IPS DF 4.7 (cell line): ENCODE measurements at regions not wholly inside any gene's neighbourhood (a gene's known extent, or its start where the extent isn't known, plus 50 kb on each side); places are given as distances from the start of the nearest gene placed in this dataset.

Experiments
- DNase-seq: peaks from one replicate; pipeline ENCODE4 v3.0.0-alpha.2; 2013; ENCODE audit warnings: low spot score; ENCODE audit errors: extremely low read depth

GRCh38 chr13:99893567-99893966 lies 78.0 kb downstream of the ZIC5 start:
- no peak for DNase-seq

DNA sequence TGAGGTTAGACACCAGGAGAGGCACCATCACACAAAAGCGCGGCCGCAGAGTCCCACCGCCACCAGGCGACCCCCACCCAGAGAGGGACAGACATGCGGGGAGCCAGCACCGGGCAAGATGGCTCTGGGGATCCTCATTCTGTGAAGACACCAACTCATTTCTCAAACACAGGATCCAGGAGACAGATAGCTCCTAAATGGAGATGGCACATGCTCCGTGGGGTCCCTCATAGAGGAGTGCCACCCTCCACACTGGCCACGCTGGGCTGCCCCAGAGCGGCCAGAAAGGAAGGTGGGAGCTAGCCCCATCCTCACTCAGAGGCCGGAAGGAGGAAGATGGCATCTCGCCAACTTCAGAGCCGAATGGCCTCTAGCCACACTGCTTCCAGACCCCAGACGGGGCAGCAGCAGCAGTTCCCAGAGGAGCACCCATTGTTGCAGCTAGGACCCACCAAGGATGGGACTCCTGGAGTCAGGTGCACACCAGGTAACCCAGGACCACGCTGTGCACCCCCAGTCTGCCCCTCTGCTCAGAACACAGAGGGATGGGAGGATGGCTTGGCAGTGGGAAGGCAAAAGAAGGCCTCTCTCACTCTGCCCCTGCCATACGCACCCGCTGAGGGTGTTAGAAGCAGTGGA lies 78.6 kb downstream of the ZIC5 start:
- no peak for DNase-seq

DNA sequence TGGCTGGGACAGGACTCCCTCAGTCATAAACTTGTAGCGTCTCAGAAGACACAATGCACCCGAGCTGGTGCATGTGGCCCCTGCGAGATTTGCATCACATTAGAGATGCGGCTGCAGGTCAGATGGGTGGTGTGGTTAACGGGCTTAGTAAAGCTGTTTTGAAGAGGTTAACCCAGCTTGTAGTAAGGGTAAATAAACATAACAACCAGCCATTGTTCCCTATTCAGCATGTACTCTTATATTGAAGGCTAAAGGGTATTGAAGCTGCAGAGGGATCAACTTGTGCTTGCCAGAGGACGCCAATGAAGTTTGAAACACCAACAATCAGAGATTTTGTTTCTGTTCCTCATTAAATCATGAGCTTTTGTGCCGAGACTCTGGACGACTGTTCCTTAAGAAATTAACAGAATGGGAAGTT lies 79.4 kb downstream of the ZIC5 start:
- DNase-seq: peak; percentile 68

DNA sequence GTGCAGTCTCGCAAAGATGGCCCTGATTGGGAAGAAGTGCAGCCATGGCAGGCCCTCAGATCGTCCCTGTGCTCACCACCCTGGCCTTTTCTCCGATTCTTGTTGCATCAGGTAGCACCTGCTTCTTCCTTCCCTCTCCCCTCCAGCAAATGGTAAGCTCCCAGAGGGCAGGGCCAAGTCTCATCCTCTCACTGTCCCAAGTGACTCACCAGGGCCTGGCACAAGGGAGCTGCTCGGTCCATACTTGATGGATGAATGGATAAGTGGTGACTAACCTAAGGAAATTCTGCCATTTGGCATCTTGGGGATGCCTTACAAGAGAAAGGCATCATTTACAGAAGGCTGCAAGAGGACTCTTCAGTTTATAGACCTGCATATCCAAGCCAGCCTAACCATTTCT lies 84.9 kb downstream of the ZIC5 start:
- DNase-seq: no peak

DNA sequence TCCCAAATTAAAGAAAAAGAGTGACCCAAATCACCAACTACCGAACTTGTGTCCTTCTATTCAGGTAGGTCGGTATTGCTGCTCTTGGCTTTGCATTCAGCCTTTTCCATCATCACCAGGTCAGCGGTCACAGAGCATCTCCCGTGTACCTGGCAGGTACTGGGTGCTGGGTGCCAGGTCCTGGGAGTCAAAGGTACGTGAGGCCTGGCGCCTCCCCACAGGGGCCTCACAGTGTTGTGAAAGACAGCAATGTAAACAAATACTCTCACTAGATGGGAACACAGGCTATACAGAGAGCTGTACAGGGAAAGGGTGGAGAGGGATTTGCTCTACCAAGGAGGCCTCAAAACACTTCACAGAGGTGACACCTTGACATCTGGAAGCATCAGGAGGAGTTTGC lies 86.7 kb downstream of the ZIC5 start:
- DNase-seq: no peak

- DNase-seq: no peak
Observed at GRCh38 chr13:99883805-99884204, 87.8 kb downstream of the ZIC5 start.

DNA sequence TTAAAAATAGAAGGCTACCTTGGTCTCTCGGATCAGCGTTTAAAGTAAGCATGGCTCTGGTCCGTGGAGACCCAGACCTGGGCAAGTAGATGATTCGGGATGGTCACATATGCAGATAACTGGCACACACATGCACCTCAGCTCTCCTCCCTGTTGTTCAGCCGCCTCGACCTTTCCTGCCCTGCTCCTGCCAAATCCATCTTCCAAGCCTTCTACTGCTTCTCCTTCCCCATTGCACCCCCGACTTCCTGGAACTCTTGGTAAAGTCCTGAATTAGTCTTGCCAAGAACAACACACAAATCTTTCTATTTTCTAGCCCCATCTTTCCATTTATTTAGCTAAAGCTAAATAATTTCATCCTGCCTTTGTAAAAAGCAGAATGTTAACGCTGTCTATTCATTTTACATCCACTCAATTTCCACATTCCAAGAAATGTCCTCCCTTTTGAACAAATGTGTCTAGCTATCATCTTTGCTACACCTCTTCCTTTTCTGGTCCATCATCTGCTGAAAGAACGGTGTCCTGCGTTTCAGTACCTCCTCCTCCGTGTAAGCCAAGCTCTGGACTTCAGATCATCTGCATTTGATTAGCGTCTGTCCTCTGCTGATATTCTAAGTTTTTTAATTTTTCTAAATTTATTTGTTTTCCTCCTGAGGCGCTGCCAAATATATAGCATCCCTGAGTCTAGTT lies 92.5 kb downstream of the ZIC5 start:
- no peak for DNase-seq

- DNase-seq: no peak
Observed at GRCh38 chr13:99876651-99877050, 94.9 kb downstream of the ZIC5 start.

DNA sequence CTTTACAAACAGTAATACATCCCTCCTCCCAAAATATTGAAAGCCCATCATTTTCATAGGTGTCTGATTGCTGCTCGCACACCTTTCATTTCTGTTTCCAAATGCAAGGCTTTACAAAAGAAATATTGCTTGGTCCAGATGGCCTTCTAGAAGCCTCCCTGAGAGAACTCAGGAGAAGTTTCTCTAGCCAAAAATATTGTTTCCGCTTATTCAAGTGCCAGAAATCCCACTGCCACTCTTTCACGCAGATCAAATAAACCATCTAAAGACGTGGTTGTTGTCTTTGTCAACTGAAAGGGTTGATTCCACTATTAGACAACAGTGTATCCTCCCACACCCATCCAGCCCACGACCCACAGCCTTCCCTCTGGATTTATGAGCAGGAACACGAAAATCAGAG lies 96.2 kb downstream of the ZIC5 start:
- DNase-seq: no peak

DNA sequence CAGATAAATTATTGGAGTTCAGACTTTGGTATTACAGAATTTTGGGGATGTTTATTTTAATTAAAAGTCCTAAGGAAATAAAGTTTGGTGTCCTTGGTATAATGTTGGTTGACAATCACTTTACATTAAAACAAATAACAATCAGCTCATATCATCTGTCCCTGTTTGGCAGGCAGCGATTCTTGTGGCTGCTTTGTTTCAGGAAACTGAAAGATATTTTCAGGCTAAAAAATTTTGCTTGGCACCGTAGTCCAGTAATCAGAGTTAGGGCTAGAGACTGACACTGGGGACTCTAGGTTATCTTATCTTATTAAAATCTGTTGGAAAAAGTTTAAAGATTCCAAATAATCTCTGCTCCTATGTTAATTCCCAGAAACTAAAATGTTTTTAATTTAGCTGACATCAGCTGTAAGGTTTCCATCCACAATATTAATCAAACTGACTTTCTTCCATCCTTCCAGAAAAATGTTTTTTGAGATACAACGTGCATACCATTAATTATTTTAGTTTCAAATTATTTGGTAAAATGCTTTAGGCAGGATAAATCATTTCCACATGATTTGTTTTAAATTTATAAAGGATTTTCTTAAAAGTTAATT lies 97.6 kb downstream of the ZIC5 start:
- DNase-seq: no peak

- DNase-seq: no peak
Observed at GRCh38 chr13:99873141-99873540, 98.4 kb downstream of the ZIC5 start.

GRCh38 chr13:99871249-99871898 lies 100.2 kb downstream of the ZIC5 start:
- no peak for DNase-seq

- DNase-seq: no peak
Observed at GRCh38 chr13:99870541-99870940, 101.0 kb downstream of the ZIC5 start.

DNA sequence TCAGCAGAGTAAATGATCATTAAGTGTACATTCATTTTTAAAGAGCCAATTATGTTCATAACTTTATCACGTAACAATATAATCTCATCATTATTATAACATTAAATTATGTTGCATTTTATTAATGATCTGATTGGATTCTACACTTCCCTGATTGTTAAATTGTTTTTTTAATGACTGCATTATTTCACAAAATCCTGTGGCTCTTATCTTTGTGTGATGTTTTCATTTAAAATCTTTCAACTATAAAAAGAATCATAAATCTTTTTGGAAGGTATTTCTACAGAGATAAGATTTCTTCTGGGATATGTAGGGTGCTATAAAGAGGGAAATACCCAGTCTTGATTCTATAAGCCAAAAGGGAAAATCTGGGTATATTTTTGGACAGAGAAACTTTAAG lies 101.7 kb downstream of the ZIC5 start:
- DNase-seq: no peak

- DNase-seq: no peak
Observed at GRCh38 chr13:99868767-99869166, 102.8 kb downstream of the ZIC5 start.

DNA sequence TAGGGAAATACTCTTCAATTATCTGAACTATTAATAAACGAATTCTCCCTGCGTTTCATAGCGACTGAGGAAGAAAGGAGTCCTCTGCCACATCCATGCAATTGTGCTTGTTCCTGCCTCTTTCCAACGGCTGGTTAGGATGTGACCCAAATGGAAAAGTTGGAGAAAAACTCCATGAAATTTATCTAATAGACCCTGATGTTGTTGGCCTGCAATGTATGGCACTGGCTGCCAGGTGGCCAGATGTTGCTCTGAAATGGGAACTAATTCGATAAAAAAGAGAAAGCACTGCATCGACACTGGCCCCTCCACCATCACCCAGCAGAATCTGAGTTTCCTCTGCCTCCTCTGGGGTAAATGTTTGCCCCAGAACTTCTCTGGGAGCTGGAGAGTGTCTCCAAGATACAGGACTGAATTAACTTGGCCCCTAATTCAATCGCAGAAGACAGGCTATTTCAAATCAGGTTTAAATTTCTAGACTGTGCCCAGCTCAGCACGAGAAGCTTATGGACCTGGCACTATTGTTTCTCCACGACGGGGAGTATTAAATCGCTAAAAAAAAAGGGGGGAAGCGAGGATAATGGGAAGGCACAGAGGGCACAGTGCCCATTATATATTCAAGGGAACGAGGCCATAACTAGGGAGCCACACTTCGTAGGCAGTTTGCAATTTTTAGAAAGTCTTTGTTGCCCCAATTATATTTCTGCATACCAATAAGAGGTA lies 103.9 kb downstream of the ZIC5 start:
- no peak for DNase-seq

- no peak for DNase-seq
Observed at GRCh38 chr13:99866781-99867180, 104.8 kb downstream of the ZIC5 start.

DNA sequence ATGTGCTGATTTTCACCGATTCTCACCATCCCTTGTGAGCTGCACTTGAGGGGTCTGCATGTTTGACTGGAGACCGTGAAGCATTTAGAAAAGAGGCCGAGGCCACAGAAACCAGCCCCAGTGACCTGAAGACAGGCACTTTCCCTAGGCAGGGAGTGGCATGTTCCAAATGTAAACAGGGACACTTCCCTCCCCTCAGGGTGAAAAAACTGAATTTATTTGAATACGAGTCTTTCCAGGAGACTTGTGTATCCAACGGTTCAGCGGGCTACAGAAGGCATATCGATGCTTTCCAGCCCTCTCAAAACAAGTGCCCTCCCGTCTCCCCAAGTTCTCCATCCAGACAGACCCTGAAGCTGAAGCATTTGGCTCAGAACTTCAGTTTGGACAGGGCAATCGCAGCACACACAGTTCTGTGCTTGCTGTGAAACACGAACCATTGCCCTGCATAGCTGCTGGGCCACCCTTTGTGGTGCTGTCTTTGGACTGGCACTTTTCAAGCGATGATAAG lies 106.1 kb downstream of the ZIC5 start:
- DNase-seq: no peak

DNA sequence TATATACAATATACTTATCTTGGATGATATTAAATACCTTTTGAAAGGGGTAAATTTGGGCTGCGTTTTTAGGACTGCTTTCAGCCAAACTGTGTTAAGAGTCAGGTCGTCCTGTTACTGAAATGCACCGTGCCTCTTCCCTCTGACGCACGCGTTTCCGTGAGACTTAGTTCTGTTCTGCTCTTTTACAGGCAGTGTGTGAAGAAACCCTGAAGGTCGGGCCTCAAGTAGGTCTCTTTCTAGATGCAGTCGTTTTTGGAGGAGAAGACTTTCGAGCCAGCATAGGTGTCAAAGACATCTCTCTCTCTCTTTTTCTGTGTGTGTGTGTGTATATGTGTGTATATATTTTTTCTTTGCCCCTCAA lies 107.0 kb downstream of the ZIC5 start:
- no peak for DNase-seq

DNA sequence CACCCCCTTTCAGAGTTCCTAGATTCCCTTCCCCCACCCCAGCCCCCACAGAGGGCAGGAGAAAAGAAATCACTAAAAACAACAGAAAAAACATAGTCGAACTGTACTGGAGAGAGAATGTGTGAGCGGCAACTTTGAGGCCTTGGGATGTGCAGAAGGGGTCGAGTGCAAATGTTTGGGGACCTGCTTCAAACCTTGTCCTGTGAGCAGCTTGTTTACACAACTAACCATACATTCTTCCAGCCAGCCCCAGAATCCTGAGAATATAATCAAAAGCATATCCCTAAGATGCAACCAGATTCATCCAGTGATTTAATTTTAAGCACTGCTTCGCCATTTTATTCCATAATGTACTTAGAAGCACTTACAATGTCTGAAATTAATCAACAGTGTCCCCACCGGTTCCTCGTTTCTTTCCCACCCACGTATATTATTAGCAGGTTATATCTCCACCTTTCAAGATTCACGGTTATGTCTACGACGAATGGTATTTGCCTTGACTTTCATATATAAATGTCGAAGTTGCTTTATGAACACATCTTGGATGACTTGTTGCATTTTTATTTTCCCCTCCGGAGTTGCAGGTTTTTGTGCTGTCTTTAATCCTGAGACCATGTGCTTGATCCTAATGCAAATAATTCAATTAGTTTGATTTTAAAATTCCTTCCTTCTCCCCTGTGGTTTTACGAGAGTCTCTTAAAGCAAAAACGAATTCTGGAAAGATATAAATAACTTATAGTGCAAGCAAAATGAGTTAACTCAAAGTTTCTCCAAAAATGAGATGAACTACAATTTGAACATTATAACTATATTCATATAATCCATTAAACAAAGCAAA lies 107.6 kb downstream of the ZIC5 start:
- DNase-seq: no peak

DNA sequence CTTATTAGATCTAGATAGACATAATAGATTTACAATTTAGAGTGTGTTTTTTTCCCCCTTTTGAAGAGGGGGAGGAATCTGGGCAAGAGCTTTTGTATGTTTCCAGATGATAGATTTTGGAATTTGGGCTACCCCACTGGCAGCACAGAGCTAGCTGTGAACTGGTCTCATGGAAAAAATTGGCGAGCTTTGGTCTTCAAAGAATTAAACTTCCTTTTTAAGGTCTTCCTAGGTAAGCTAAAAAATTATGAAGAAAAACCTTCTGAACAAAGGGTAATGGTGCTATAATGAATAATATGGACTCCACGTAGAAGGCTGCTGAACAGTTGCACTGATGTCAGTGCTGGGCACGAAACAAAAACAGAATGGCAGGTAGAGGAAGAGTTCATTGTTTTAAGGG lies 109.3 kb downstream of the ZIC5 start:
- no peak for DNase-seq
